Smooth muscle cell of the brain vasculature (primary cell): ENCODE measurements at regions not wholly inside any gene's neighbourhood (a gene's known extent, or its start where the extent isn't known, plus 50 kb on each side); places are given as distances from the start of the nearest gene placed in this dataset.
"Not testable (repeated sequence)": the region's sequence is repeated elsewhere in the genome, so short reads cannot be mapped to it uniquely, and the experiment has no call there.

ENCODE experiments used
- DNase-seq: peaks from one replicate; pipeline ENCODE4 v3.0.0-alpha.2; 2012; ENCODE audit warnings: low read depth, low spot score

- no peak for DNase-seq
Observed at GRCh38 chr2:48219555-48220436, 94.7 kb upstream of the FOXN2 start.

GRCh38 chr2:48220501-48220900, 94.0 kb upstream of the FOXN2 start:
- no peak for DNase-seq

GRCh38 chr2:48221846-48222516, 92.5 kb upstream of the FOXN2 start:
- no peak for DNase-seq

- DNase-seq: no peak
Observed at GRCh38 chr2:48227617-48228344, 86.7 kb upstream of the FOXN2 start.

GRCh38 chr2:48228345-48228684, 86.2 kb upstream of the FOXN2 start:
- no peak for DNase-seq

- no peak for DNase-seq
Observed at GRCh38 chr2:48229063-48229462, 85.4 kb upstream of the FOXN2 start.

- DNase-seq: no peak
Observed at GRCh38 chr2:48230834-48231233, 83.6 kb upstream of the FOXN2 start.

- DNase-seq: no peak
Observed at GRCh38 chr2:48232351-48232750, 82.1 kb upstream of the FOXN2 start.

GRCh38 chr2:48233005-48233404, 81.5 kb upstream of the FOXN2 start:
- DNase-seq: no peak

- not testable (repeated sequence) for DNase-seq
Observed at GRCh38 chr2:48233824-48234223, 80.7 kb upstream of the FOXN2 start.

- DNase-seq: no peak
Observed at GRCh38 chr2:48235076-48235475, 79.4 kb upstream of the FOXN2 start.

- DNase-seq: no peak
Observed at GRCh38 chr2:48238381-48238780, 76.1 kb upstream of the FOXN2 start.

- no peak for DNase-seq
Observed at GRCh38 chr2:48240912-48241311, 73.6 kb upstream of the FOXN2 start.

- no peak for DNase-seq
Observed at GRCh38 chr2:48247206-48247605, 67.3 kb upstream of the FOXN2 start.

- peak; percentile 37 for DNase-seq
Observed at GRCh38 chr2:48248251-48248933, 66.1 kb upstream of the FOXN2 start.

GRCh38 chr2:48249025-48249424, 65.5 kb upstream of the FOXN2 start:
- peak; percentile 10 for DNase-seq

- DNase-seq: peak; percentile 4
Observed at GRCh38 chr2:48249631-48250473, 64.6 kb upstream of the FOXN2 start.

GRCh38 chr2:48250474-48250844, 64.0 kb upstream of the FOXN2 start:
- DNase-seq: no peak

- no peak for DNase-seq
Observed at GRCh38 chr2:48250943-48251342, 63.5 kb upstream of the FOXN2 start.

- no peak for DNase-seq
Observed at GRCh38 chr2:48251437-48252148, 62.9 kb upstream of the FOXN2 start.
